Erythroblast (primary cell): ENCODE measurements at regions not wholly inside any gene's neighbourhood (a gene's known extent, or its start where the extent isn't known, plus 50 kb on each side); places are given as distances from the start of the nearest gene placed in this dataset.

Experiments
- GATA1 ChIP-seq: IDR thresholded peaks from 2 replicates; pipeline ENCODE4 v1.6.1; 2011; ENCODE audit warnings: low read depth, mild to moderate bottlenecking, control low read depth, low read length, moderate library complexity
- POLR2A ChIP-seq: IDR thresholded peaks from 2 replicates; pipeline ENCODE4 v1.6.1; 2011; ENCODE audit warnings: mild to moderate bottlenecking, low read length

- TF ChIP-seq POLR2A (no peak), GATA1 (no peak)
These were observed 239.3 kb downstream of the SIPA1L2 start for GRCh38 chr1:232390590-232390989.
